ENCODE measurements at regions not wholly inside any gene's neighbourhood (a gene's known extent, or its start where the extent isn't known, plus 50 kb on each side); places are given as distances from the start of the nearest gene placed in this dataset.

- no peak for DNase-seq
- in situ Hi-C loops (cut with HindIII; ENCODE audit: low pct_ligation_motif_present, low pct_unique_long_range_greater_than_20kb, low sequenced_read_pairs), result no loop called here
Observed at GRCh38 chr4:169826634-169827187, 69.0 kb upstream of the HPF1 start.

- in situ Hi-C loops (cut with HindIII; ENCODE audit: low pct_ligation_motif_present, low pct_unique_long_range_greater_than_20kb, low sequenced_read_pairs), result loop anchor here (25.0 kb wide), 1 partner anchor 214 kb away; the partner anchor contains the start of gene MFAP3L
- peak; percentile 66 for DNase-seq
Observed at GRCh38 chr4:169823685-169824084, 65.9 kb upstream of the HPF1 start.

GRCh38 chr4:169821402-169821801, 63.7 kb upstream of the HPF1 start:
- in situ Hi-C loops (cut with HindIII; ENCODE audit: low pct_ligation_motif_present, low pct_unique_long_range_greater_than_20kb, low sequenced_read_pairs), result loop anchor here (25.0 kb wide), 1 partner anchor 216 kb away; the partner anchor contains the start of gene MFAP3L
- DNase-seq, result no peak

GRCh38 chr4:169818063-169818679, 60.4 kb upstream of the HPF1 start:
- in situ Hi-C loops (cut with HindIII; ENCODE audit: low pct_ligation_motif_present, low pct_unique_long_range_greater_than_20kb, low sequenced_read_pairs), result loop anchor here (25.0 kb wide), 1 partner anchor 219 kb away; the partner anchor contains the start of gene MFAP3L
- no peak for DNase-seq

GRCh38 chr4:169815606-169816005, 57.9 kb upstream of the HPF1 start:
- in situ Hi-C loops (cut with HindIII; ENCODE audit: low pct_ligation_motif_present, low pct_unique_long_range_greater_than_20kb, low sequenced_read_pairs), result loop anchor here (25.0 kb wide), 1 partner anchor 222 kb away; the partner anchor contains the start of gene MFAP3L
- DNase-seq, result peak; percentile 91

GRCh38 chr4:169811476-169811875, 53.7 kb upstream of the HPF1 start:
- in situ Hi-C loops (cut with HindIII; ENCODE audit: low pct_ligation_motif_present, low pct_unique_long_range_greater_than_20kb, low sequenced_read_pairs), result loop anchor here (25.0 kb wide), 1 partner anchor 226 kb away; the partner anchor contains the start of gene MFAP3L
- DNase-seq, result no peak

- DNase-seq, result peak; percentile 78
- in situ Hi-C loops (cut with HindIII; ENCODE audit: low pct_ligation_motif_present, low pct_unique_long_range_greater_than_20kb, low sequenced_read_pairs), result loop anchor here (25.0 kb wide), 1 partner anchor 227 kb away; the partner anchor contains the start of gene MFAP3L
Observed at GRCh38 chr4:169810325-169811323, 52.9 kb upstream of the HPF1 start.

- DNase-seq, result no peak
- in situ Hi-C loops (cut with HindIII; ENCODE audit: low pct_ligation_motif_present, low pct_unique_long_range_greater_than_20kb, low sequenced_read_pairs), result loop anchor here (25.0 kb wide), 1 partner anchor 229 kb away; the partner anchor contains the start of gene MFAP3L
Observed at GRCh38 chr4:169807934-169808509, 50.3 kb upstream of the HPF1 start.
